Suprapubic skin (tissue), 4 donors: ENCODE measurements at regions not wholly inside any gene's neighbourhood (a gene's known extent, or its start where the extent isn't known, plus 50 kb on each side); places are given as distances from the start of the nearest gene placed in this dataset.

Experiments
- POLR2A ChIP-seq, 2 donors: fragments of 450-650 bp; IDR thresholded peaks; one replicate each; pipeline ENCODE4 v1.6.1; 2017; ENCODE audit warnings: antibody characterized with exemption in 2 of 2, mild to moderate bottlenecking in 2 of 2, moderate library complexity in 2 of 2
- POLR2AphosphoS5 ChIP-seq, 3 donors: sonication (generic); formaldehyde crosslinking; IDR thresholded peaks; one replicate each; pipeline ENCODE4 v1.6.1; 2017; ENCODE audit warnings: antibody characterized with exemption in 3 of 3
- TF ChIP-seq, protein P1 (sequence below), 2 donors: fragments of 200-600 bp in 1 of 2; fragments of 450-650 bp in 1 of 2; sonication (generic) in 1 of 2; IDR thresholded peaks; one replicate each; pipeline ENCODE4 v1.5.1; 2016 to 2019; ENCODE audit warnings: antibody characterized with exemption in 2 of 2, mild to moderate bottlenecking in 1 of 2, moderate library complexity in 1 of 2

DNA sequence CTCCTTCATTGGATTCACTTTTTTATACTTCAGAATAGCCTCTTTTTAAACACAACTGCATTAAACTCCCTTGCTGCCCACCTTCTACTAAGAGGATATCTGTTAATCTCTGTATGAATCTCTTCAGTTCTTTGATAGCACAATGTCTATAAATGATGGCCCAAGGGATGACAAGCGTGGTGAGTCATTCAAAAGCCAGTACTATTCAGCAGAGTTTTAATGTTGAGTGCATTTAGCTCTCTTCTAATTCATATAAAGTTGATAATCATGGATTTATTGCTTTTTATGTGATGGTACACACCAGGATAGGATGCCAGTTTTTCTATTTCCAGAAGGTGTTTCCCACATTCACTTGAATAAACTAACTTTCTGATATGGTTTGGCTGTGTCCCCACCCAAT lies 57.4 kb upstream of the HECTD2 start:
- TF ChIP-seq, protein P1, sequence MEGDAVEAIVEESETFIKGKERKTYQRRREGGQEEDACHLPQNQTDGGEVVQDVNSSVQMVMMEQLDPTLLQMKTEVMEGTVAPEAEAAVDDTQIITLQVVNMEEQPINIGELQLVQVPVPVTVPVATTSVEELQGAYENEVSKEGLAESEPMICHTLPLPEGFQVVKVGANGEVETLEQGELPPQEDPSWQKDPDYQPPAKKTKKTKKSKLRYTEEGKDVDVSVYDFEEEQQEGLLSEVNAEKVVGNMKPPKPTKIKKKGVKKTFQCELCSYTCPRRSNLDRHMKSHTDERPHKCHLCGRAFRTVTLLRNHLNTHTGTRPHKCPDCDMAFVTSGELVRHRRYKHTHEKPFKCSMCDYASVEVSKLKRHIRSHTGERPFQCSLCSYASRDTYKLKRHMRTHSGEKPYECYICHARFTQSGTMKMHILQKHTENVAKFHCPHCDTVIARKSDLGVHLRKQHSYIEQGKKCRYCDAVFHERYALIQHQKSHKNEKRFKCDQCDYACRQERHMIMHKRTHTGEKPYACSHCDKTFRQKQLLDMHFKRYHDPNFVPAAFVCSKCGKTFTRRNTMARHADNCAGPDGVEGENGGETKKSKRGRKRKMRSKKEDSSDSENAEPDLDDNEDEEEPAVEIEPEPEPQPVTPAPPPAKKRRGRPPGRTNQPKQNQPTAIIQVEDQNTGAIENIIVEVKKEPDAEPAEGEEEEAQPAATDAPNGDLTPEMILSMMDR (IDR thresholded peaks at IDR 0.05): no peak
- TF ChIP-seq POLR2A (IDR thresholded peaks at IDR 0.05) (no peak), POLR2AphosphoS5 (IDR thresholded peaks at IDR 0.05) (no peak)
